ENCODE measurements at regions not wholly inside any gene's neighbourhood (a gene's known extent, or its start where the extent isn't known, plus 50 kb on each side); places are given as distances from the start of the nearest gene placed in this dataset.

DNA sequence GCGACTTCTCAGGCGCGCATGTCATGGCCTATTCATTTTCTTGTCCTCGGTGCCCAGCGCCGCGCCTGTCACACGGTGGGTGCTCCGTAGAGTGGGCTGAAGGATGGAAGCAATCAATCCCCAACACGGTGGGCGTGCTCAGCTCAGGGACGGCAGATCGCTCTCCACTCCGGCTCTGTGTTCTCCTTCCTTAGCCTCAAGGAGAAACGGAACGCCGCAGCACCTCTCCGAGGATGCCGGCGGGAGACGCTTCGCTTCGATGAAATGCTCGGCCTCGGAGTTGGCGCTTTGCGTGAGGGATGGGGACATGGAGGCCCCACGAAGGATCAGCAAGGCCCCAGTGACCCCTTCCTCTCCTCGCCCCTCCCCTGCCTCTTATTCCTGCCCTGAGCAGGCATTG, 199.5 kb downstream of the C9orf50 start:
- 92% methylated on average over 5 of the region's 29 CpGs; no CpG with 5 or more reads in 9 of the 10 experiments for WGBS, 10 experiments
- in situ Hi-C loops (cut with MboI; ENCODE audit: low pct_unique_long_range_greater_than_20kb in 2 of 9, low sequenced_read_pairs in 9 of 9, unreplicated experiment in 9 of 9): no loop called here
- H3K4me1 ChIP-seq (replicated peaks in 1 of 2): peaks cover 35 to 37% of the 10 kb centered on the region in 2 donors
- no peak overlapping the region for H3K4me3 ChIP-seq
- ATAC-seq (replicated peaks in 6 of 8): no peak
- peak overlapping the region in 1 of 2 donors; percentile 47 for H3K27ac ChIP-seq

DNA sequence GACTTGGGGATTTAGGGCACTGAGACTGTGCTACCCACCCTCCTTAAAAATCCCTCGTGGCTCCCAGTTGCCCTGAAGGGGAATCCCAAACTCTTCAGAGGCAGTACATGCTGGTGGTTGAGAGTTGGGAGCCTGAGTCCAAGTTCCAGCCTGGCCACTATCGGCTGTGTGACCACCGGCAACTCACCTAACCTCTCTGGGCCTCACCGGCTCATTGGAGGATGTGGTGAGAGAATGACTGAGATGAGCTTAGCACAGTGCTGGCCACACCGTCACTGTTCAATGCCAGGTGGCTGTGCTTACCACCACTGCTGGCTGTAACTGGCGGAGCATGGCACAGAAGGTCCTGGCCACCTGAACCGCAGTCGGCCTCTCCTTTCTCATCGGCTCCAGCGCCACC, 200.2 kb downstream of the C9orf50 start:
- ATAC-seq (replicated peaks in 6 of 8): no peak
- in situ Hi-C loops (cut with MboI; ENCODE audit: low pct_unique_long_range_greater_than_20kb in 2 of 9, low sequenced_read_pairs in 9 of 9, unreplicated experiment in 9 of 9): no loop called here
- WGBS, 10 experiments: 75 to 93% (median 86%) methylated on average over 2 to 8 of the region's 10 CpGs; no CpG with 5 or more reads in 6 of the 10 experiments
- H3K4me1 ChIP-seq (replicated peaks in 1 of 2): peaks cover 42 to 43% of the 10 kb centered on the region in 2 donors
- no peak overlapping the region for H3K27ac ChIP-seq
- no peak overlapping the region for H3K4me3 ChIP-seq

DNA sequence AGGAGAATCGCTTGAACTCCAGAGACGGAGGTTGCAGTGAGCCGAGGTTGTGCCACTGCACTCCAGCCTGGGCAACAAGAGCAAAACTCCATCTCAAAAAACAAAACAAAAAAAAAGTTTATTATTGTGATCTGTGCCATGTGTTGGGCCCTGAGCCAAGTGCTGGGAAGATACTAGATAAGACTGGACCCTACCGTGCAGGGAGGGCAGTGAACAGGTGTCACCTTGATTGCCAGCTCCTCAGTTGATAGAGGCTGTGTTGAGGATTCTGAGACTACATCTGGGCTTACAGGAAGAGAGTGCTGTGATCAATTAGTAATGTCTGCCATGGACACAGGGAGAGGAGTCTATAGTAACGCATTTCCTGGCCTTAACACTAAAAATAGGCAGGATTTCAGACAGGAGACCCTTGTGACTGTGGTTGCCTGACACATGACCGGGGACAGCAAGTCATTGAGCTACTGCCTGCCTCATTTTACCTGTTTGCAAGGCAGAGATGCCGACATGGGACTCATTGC, 201.5 kb downstream of the C9orf50 start:
- ATAC-seq (replicated peaks in 6 of 8): no peak

DNA sequence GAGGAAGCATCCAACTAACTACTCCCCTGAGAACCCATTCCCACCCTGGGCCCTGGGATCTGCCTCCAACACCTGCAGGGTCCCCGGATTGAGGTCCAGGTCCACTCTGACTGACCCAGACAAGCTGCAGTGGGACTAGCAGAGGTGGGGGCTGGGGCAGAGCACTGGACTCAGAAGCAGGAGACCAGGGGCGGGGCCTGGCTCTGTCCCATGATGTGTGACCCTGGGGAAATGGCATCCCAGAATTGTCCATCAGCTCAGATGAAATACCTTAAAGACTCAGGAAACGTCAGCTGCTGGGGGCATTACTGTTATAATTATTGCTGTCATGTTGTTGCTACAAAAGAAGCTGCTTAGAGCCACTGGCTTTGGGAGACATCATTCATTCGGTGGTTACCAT, 202.4 kb downstream of the C9orf50 start:
- ATAC-seq (replicated peaks in 6 of 8): no peak
- H3K4me1 ChIP-seq (replicated peaks in 1 of 2): peaks cover 58 to 62% of the 10 kb centered on the region in 2 donors
- WGBS, 10 experiments: 50 to 100% (median 67%) methylated on average over 1 to 2 of the region's 4 CpGs; no CpG with 5 or more reads in 6 of the 10 experiments
- peak overlapping the region; percentile 6 to 24 for H3K27ac ChIP-seq
- in situ Hi-C loops (cut with MboI; ENCODE audit: low pct_unique_long_range_greater_than_20kb in 2 of 9, low sequenced_read_pairs in 9 of 9, unreplicated experiment in 9 of 9): no loop called here
- H3K4me3 ChIP-seq: no peak overlapping the region

More for the DNA sequence above, 201.5 kb downstream of the C9orf50 start:
- 80 to 100% (median 89%) methylated on average over 1 to 4 of the region's 7 CpGs; no CpG with 5 or more reads in 2 of the 10 experiments for WGBS, 10 experiments
- Histone ChIP-seq H3K4me3 (no peak overlapping the region), H3K27ac (no peak overlapping the region), H3K4me1 (replicated peaks in 1 of 2) (peaks cover 54 to 56% of the 10 kb centered on the region in 2 donors)
- in situ Hi-C loops (cut with MboI; ENCODE audit: low pct_unique_long_range_greater_than_20kb in 2 of 9, low sequenced_read_pairs in 9 of 9, unreplicated experiment in 9 of 9): no loop called here

DNA sequence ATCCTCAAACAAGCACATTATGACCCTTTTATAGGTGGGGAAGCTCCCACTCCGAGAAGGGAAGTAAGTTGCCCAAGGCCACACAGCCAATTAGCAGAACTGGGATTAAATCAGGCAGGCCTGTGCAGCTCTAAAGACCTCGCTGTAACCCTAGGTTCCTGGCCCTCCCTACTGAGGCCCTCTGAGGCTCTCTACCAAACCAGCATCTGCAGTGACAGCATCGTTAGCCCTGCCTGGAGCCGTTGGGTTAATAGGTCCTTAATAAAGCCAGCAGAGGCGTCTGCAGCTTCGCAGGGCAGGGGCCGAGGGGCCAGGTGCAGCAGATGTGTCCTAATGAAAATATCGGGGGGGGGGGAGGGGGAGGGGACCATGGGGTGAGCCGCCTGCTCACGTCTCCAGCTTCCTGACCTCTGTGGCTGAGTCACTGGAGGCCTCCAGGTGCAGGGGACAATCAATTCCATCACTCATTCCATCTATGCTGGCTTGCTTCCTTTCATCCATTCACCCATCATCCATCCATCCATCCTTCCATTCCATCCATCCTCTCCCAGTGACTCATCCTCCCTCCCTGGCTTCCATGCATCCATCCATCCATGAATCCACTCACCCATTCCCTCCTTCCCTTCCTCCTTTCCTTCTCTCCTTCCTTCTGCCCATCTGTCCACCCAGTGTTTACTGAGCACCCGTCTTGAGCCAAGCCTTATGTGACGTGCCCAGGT, 203.9 kb downstream of the C9orf50 start:
- ATAC-seq (replicated peaks in 6 of 8): peak in 4 of 8 experiments; percentile 6 to 23 (median 15)
- WGBS, 10 experiments: 13 to 61% (median 49%) methylated on average over 1 to 4 of the region's 12 CpGs; no CpG with 5 or more reads in 4 of the 10 experiments
- Histone ChIP-seq H3K4me1 (replicated peaks in 1 of 2) (peaks cover 56 to 62% of the 10 kb centered on the region in 2 donors), H3K27ac (peak overlapping the region; percentile 97 to 98), H3K4me3 (no peak overlapping the region)
- in situ Hi-C loops (cut with MboI; ENCODE audit: low pct_unique_long_range_greater_than_20kb in 2 of 9, low sequenced_read_pairs in 9 of 9, unreplicated experiment in 9 of 9): no loop called here

DNA sequence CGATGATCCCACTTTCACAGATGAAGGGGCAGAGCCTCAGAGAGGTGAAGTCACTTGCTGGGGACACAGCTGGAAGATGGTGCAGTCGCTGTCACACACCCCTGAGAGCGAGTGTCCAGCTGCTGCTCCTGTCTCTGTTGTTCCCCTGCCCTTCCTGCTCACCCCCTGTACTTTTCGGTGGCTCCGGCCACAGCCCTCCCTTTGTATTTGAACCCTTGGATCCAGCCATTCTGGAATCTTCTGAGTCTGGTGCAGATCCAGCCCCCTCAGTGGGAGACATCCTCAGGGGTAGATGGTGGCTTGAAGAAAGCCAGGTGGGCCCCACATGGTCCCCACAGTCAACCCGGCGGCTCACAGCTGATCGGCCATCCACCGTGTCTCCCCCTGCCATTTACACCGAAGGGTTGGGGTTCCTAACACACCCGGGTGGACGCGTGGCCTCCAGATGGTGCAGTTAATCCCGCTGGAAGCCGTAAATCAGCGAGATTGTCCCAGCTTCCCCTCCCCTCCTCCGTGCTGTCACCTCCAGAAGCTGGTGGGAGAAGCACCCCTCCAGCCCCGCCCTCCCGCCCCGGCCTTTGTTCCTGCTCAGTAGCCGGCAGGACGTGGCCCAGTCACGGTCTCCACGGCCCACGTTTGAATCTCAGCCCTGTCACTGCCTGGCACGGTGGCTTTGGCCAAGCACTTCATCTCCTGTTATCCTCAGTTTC, 204.8 kb downstream of the C9orf50 start:
- H3K27ac ChIP-seq: peak overlapping the region; percentile 97 to 98
- in situ Hi-C loops (cut with MboI; ENCODE audit: low pct_unique_long_range_greater_than_20kb in 2 of 9, low sequenced_read_pairs in 9 of 9, unreplicated experiment in 9 of 9): no loop called here
- peak in 6 of 8 experiments; percentile 0 to 30 (median 20) for ATAC-seq (replicated peaks in 6 of 8)
- H3K4me1 ChIP-seq (replicated peaks in 1 of 2): peaks cover 51 to 57% of the 10 kb centered on the region in 2 donors
- WGBS, 10 experiments: 70 to 93% (median 92%) methylated on average over 2 to 4 of the region's 26 CpGs; no CpG with 5 or more reads in 7 of the 10 experiments
- H3K4me3 ChIP-seq: no peak overlapping the region

DNA sequence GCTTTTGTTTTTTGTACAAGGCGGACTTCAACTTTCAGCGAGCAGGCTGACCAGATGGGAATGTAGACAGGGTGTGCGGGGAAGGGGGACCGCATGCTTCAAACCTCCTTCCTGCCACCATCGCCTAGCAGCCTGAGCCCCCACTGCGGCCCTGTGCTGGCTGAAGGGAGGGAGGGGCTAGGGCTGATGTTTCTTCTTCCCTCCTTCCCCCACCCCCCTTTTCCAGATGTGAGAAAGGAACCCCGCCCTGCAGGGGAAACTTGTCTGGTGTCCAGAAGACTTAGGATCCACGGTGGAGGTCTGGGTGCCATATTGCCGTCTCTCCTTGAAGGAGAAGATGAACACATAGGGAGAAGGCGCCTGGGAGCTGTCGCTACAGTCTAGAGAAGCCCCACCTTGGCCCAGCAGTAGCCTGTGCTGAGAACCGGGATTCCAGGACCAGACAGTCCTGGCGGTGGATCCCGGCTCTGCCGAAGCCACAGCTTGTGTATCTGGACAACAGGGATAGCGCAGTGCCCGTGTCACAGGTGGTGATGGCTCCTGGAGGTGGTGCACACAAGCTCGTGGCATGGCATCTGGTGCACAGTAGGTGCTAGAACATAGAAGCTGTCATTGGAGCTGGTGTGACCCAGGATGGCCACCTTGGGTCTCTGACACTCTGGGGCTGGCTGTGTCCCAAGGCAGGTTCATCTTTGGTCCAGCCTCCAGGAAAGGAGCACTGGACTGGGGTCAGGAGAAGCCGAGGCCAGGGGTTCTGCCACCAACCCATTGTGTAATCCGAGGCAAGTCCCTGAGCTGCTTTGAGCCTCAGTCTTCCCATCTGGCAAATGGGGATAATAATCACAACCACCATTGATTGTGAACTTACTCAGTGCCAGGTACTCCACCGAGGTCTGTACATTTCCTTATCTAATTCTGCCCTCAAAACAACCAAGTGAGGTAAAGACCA, 205.6 kb downstream of the C9orf50 start:
- H3K27ac ChIP-seq: peak overlapping the region; percentile 97 to 98
- peak in 1 of 8 experiments; percentile 1 for ATAC-seq (replicated peaks in 6 of 8)
- in situ Hi-C loops (cut with MboI; ENCODE audit: low pct_unique_long_range_greater_than_20kb in 2 of 9, low sequenced_read_pairs in 9 of 9, unreplicated experiment in 9 of 9): no loop called here
- 60 to 83% (median 65%) methylated on average over 1 to 4 of the region's 21 CpGs; no CpG with 5 or more reads in 6 of the 10 experiments for WGBS, 10 experiments
- no peak overlapping the region for H3K4me3 ChIP-seq
- peaks cover 51 to 56% of the 10 kb centered on the region in 2 donors for H3K4me1 ChIP-seq (replicated peaks in 1 of 2)

DNA sequence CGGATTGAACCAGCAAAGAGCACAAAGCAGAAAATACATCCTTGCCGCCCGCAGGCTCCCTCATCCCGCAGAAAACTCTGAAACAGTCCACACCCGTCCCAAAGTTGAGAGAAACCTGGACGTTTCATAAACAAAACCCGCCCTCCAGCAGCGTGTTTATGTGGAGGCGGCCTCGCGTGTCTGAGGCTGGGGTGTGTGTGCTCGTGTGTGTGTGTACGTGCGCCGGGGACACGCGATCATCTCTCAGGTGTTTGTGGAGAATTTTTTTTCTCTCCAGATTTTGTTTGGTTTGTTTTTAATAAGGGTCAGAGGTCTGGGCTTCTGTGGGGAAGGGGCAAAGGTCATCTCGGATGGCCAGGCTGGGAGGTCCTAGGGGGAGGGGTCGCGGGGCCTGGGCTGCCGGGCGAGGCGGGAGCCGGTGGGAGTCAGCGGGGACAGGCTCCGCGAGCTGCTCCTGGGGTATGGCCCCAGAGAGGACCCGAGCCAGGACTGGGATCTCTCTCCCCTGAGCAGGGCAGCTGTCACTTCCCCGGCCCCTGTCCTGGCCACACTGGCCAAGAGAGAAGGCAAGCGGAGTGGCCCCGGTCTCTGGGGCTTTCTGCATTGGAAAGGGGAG, 206.4 kb downstream of the C9orf50 start:
- in situ Hi-C loops (cut with MboI; ENCODE audit: low pct_unique_long_range_greater_than_20kb in 2 of 9, low sequenced_read_pairs in 9 of 9, unreplicated experiment in 9 of 9): no loop called here
- ATAC-seq (replicated peaks in 6 of 8): peak in 6 of 8 experiments; percentile 2 to 14 (median 7)
- peak overlapping the region in 3 of 5 donors; percentile 15 to 25 (median 22) for H3K4me3 ChIP-seq
- 0 to 8% (median 5%) methylated on average over 3 to 7 of the region's 31 CpGs; no CpG with 5 or more reads in 7 of the 10 experiments for WGBS, 10 experiments
- H3K4me1 ChIP-seq (replicated peaks in 1 of 2): peaks cover 51 to 56% of the 10 kb centered on the region in 2 donors
- peak overlapping the region; percentile 97 to 98 for H3K27ac ChIP-seq

DNA sequence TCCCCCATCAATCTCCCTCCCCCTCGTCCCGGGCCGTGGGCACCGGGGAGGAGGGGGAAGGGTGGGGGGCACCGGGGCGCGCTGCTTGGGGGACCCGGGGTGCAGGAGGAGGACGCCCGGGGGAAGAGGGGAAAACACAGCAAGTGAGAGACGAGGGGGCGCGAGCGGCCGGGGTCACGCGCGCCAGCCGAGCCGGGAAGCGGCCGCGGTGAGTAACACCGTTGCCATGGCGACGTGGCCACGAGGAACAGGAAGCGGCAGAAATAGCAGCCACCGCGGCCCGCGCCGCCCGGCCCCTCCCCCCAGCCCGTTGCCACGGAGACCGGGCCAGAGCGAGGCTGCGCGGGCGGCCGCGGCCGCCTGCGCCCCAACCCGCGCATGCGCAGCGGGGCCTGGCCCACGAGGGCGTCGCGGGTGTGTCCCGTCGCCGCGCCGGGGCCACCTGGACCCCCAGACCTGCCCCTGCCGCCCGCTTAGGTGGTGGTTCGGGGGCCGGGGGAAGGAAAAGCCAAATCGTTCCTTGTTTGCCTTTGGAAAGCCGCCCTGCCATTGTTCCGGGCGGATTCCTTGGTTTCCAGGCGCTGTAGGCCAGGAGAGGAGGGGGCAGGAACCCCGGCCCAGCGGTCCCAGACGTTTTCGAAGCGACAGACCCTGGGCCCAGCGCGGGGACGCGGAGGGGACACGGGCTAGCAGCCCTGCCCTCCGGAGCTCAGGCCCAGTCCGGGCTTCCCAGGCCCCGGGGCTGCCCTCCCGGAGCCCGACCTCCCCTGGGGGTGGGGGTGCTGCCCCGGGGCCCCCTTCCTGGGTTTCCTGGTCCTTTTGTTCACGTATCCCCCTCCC, 207.1 kb downstream of the C9orf50 start:
- Histone ChIP-seq H3K27ac (peak overlapping the region; percentile 97 to 98), H3K4me1 (replicated peaks in 1 of 2) (peaks cover 57 to 61% of the 10 kb centered on the region in 2 donors), H3K4me3 (peak overlapping the region; percentile 15 to 45 (median 27))
- in situ Hi-C loops (cut with MboI; ENCODE audit: low pct_unique_long_range_greater_than_20kb in 2 of 9, low sequenced_read_pairs in 9 of 9, unreplicated experiment in 9 of 9): no loop called here
- ATAC-seq (replicated peaks in 6 of 8): peak; percentile 59 to 91 (median 69)
- WGBS, 10 experiments: 0% methylated on average over 11 of the region's 84 CpGs; no CpG with 5 or more reads in 9 of the 10 experiments

DNA sequence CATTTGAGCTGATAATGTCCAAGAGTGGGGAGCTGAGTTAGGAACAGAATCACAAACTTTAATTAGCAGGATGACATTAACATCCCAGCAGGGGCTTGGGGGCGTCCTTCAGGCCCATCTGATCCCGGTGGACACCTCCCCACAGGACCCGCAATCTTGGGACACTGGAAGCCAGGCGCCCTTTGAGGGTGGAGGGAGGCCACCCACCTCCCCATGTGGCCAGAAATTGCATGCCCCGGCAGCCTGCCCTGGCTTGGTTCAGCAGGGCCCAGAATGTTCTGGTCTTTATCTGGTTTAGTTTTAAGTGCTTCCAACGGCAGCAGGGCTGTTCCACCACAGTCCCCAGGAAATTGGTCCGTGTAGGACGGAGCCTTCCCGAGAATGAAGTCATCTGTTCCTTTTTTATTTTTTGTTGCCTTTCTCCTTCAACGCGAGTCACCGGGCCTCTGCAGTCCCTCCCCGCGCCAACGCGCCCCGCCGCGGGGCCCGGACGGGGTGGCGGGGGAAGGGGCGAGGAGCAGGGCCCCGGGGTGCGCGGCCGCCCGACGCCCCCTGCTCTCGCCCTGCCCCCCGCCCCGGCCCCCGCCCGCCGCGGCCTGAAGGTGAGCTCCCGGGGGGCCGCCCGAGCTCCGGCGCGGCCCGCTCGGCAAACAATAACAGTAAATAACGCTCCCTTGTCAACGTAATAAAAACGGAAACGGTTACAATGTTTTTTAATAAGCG, 207.9 kb downstream of the C9orf50 start:
- Histone ChIP-seq H3K4me3 (peak overlapping the region; percentile 15 to 45 (median 27)), H3K27ac (peak overlapping the region; percentile 97 to 98), H3K4me1 (replicated peaks in 1 of 2) (peaks cover 58 to 65% of the 10 kb centered on the region in 2 donors)
- in situ Hi-C loops (cut with MboI; ENCODE audit: low pct_unique_long_range_greater_than_20kb in 2 of 9, low sequenced_read_pairs in 9 of 9, unreplicated experiment in 9 of 9): no loop called here
- WGBS, 10 experiments: 0 to 40% (median 24%) methylated on average over 1 to 4 of the region's 49 CpGs; no CpG with 5 or more reads in 4 of the 10 experiments
- ATAC-seq (replicated peaks in 6 of 8): peak; percentile 35 to 69 (median 60)

All from motor neuron (in vitro differentiated cells).